ENCODE measurements at regions not wholly inside any gene's neighbourhood (a gene's known extent, or its start where the extent isn't known, plus 50 kb on each side); places are given as distances from the start of the nearest gene placed in this dataset.

GRCh38 chr6:92784235-92784634 lies 635.1 kb downstream of the EPHA7 start:
- Histone ChIP-seq H3K9me3 (no peaks in the 10 kb centered on the region), H3K4me3 (no peak overlapping the region), H3K4me2 (no peak overlapping the region), H3K4me1 (no peaks in the 10 kb centered on the region), H3K27ac (no peak overlapping the region)
- CTCF ChIA-PET = no interaction called here
- TF ChIP-seq SMC3 (IDR thresholded peaks at IDR 0.05) = no peak
- TF ChIP-seq HES2 (IDR thresholded peaks at IDR 0.05) = no peak
- no peak for TF ChIP-seq ZSCAN20 (CRISPR knock-in tag; IDR thresholded peaks at IDR 0.05)
- TF ChIP-seq NR3C1 (IDR thresholded peaks at IDR 0.05) = no peak
- TF ChIP-seq MAX (IDR thresholded peaks at IDR 0.05) = no peak
- TF ChIP-seq HDAC2 (IDR thresholded peaks at IDR 0.05) = no peak
- no peak for TF ChIP-seq KDM1A (IDR thresholded peaks at IDR 0.05; ENCODE audit: low read depth)
- no peak for TF ChIP-seq ELK1 (IDR thresholded peaks at IDR 0.05; ENCODE audit: low read depth, low read length)
- no peak for TF ChIP-seq PBX3 (IDR thresholded peaks at IDR 0.05)
- TF ChIP-seq FOXS1 (CRISPR knock-in tag; IDR thresholded peaks at IDR 0.05) = no peak
- no peak for TF ChIP-seq EP300 (IDR thresholded peaks at IDR 0.05)
- 0% methylated on average over 1 of the region's 1 CpG for WGBS (ENCODE audit: missing lambda C conversion rate)
- ATAC-seq (no peak), FAIRE-seq (no peak), DNase-seq (ENCODE audit: low read depth in 1 of 2, low spot score in 1 of 2) (no peak)
- POLR2A ChIA-PET = no interaction called here

GRCh38 chr6:92779746-92780145 lies 639.6 kb downstream of the EPHA7 start:
- Histone ChIP-seq H3K4me3 (no peak overlapping the region), H3K9me3 (no peaks in the 10 kb centered on the region), H3K4me1 (no peaks in the 10 kb centered on the region), H3K4me2 (no peak overlapping the region), H3K27ac (no peak overlapping the region)
- ATAC-seq = no peak
- CTCF ChIA-PET = no interaction called here
- no peak for DNase-seq (ENCODE audit: low read depth in 1 of 2, low spot score in 1 of 2)
- no peak for FAIRE-seq
- no peak for TF ChIP-seq CEBPB (IDR thresholded peaks at IDR 0.05)
- TF ChIP-seq ATOH8 (CRISPR knock-in tag; IDR thresholded peaks at IDR 0.05; ENCODE audit: low read depth) = no peak
- TF ChIP-seq ZSCAN20 (CRISPR knock-in tag; IDR thresholded peaks at IDR 0.05) = no peak
- TF ChIP-seq MAFK (IDR thresholded peaks at IDR 0.05; ENCODE audit: partially characterized antibody) = no peak
- no peak for TF ChIP-seq E2F6 (IDR thresholded peaks at IDR 0.05; ENCODE audit: borderline replicate concordance, low read depth)
- no peak for TF ChIP-seq HOXA7 (CRISPR knock-in tag; IDR thresholded peaks at IDR 0.05)
- no peak for TF ChIP-seq USF2 (IDR thresholded peaks at IDR 0.05)
- TF ChIP-seq HMGXB4 (CRISPR knock-in tag; IDR thresholded peaks at IDR 0.05; ENCODE audit: borderline replicate concordance) = no peak
- TF ChIP-seq HOXB5 (CRISPR knock-in tag; IDR thresholded peaks at IDR 0.05) = no peak
- no peak for TF ChIP-seq PHF8 (IDR thresholded peaks at IDR 0.05; ENCODE audit: borderline replicate concordance, low read depth)
- no peak for TF ChIP-seq ZNF302 (CRISPR knock-in tag; IDR thresholded peaks at IDR 0.05)
- WGBS (ENCODE audit: missing lambda C conversion rate) = 6% methylated on average over 1 of the region's 1 CpG
- POLR2A ChIA-PET = no interaction called here
